ENCODE measurements at regions not wholly inside any gene's neighbourhood (a gene's known extent, or its start where the extent isn't known, plus 50 kb on each side); places are given as distances from the start of the nearest gene placed in this dataset.

- no peak for TF ChIP-seq ZNF266 (tag by site-specific recombination; IDR thresholded peaks at IDR 0.05; ENCODE audit: low read depth)
- no peak for TF ChIP-seq CTCF (tag by site-specific recombination; IDR thresholded peaks at IDR 0.05)
- TF ChIP-seq KLF9 (tag by site-specific recombination; IDR thresholded peaks at IDR 0.05; ENCODE audit: low read depth), result no peak
These were observed 57.2 kb upstream of the PUM1 start for GRCh38 chr1:31122741-31123140.
